Esophagus squamous epithelium (tissue), 5 donors: ENCODE measurements at regions not wholly inside any gene's neighbourhood (a gene's known extent, or its start where the extent isn't known, plus 50 kb on each side); places are given as distances from the start of the nearest gene placed in this dataset.

Source experiments
- DNase-seq: peaks from one replicate; lab custom pipeline; 2025; lab: John Stamatoyannopoulos, UW
- H3K27ac ChIP-seq, 4 donors: fragments of 200-600 bp; sonication (generic); one replicate each; pipeline ENCODE4 v1.5.1; 2016 to 2019; ENCODE audit warnings: mild to moderate bottlenecking in 1 of 4
- H3K27me3 ChIP-seq, 4 donors: fragments of 200-600 bp; sonication (generic); 1 replicate in 3 of 4; 2 replicates in 1 of 4; pipeline versions ENCODE4 v1.5.1 to v1.6.0; 2017 to 2021; ENCODE audit warnings: antibody characterized with exemption in 1 of 4
- H3K36me3 ChIP-seq, 3 donors: fragments of 200-600 bp; sonication (generic); one replicate each; pipeline ENCODE4 v1.5.1; 2016 to 2019
- H3K4me1 ChIP-seq, 3 donors: fragments of 200-600 bp; sonication (generic); one replicate each; pipeline ENCODE4 v1.5.1; 2017 to 2019
- H3K4me3 ChIP-seq, 4 donors: fragments of 200-600 bp; sonication (generic); 1 replicate in 3 of 4; 2 replicates in 1 of 4; pipeline ENCODE4 v1.5.1; 2016 to 2019; ENCODE audit warnings: mild to moderate bottlenecking in 2 of 4, moderate library complexity in 1 of 4
- H3K9me3 ChIP-seq, 3 donors: fragments of 200-600 bp; sonication (generic); one replicate each; pipeline ENCODE4 v1.5.1; 2016 to 2019
- POLR2A ChIP-seq, 4 donors: fragments of 450-650 bp; IDR thresholded peaks; one replicate each; pipeline ENCODE4 v1.6.1; 2017; ENCODE audit warnings: antibody characterized with exemption in 4 of 4, mild to moderate bottlenecking in 4 of 4, moderate library complexity in 3 of 4
- WGBS, 2 donors: methylation state at CpG; one replicate each; pipeline ENCODE4 v1.1.5; 2018; 5-methylcytosine and 5-hydroxymethylcytosine counted together
- intact Hi-C: fragments of 100-400 bp; cut with DNase I; formaldehyde crosslinking; loops from one replicate; pipeline ENCODE4 v1.15.0; 2022
- TF ChIP-seq, protein P1 (sequence below), 6 experiments: fragments of 450-650 bp in 4 of 6; fragments of 200-600 bp in 2 of 6; sonication (generic) in 2 of 6; IDR thresholded peaks; one replicate each; pipeline ENCODE4 v1.5.1; 2016 to 2019; ENCODE audit warnings: antibody characterized with exemption in 6 of 6, mild to moderate bottlenecking in 4 of 6, moderate library complexity in 4 of 6
- donor health status: DM: yes; HTN: yes; CAD: no.

GRCh38 chr18:38006541-38006940, 440.9 kb upstream of the CELF4 start:
- H3K27me3 ChIP-seq = no peaks in the 10 kb centered on the region
- no peak overlapping the region for H3K4me3 ChIP-seq
- H3K36me3 ChIP-seq = no peaks in the 10 kb centered on the region
- H3K4me1 ChIP-seq = peaks cover 0 to 18% (median 0%) of the 10 kb centered on the region in 3 donors
- WGBS, 2 donors = 16 to 28% methylated on average over 2 of the region's 2 CpGs
- DNase-seq = no peak
- H3K9me3 ChIP-seq = no peaks in the 10 kb centered on the region
- TF ChIP-seq, protein P1, sequence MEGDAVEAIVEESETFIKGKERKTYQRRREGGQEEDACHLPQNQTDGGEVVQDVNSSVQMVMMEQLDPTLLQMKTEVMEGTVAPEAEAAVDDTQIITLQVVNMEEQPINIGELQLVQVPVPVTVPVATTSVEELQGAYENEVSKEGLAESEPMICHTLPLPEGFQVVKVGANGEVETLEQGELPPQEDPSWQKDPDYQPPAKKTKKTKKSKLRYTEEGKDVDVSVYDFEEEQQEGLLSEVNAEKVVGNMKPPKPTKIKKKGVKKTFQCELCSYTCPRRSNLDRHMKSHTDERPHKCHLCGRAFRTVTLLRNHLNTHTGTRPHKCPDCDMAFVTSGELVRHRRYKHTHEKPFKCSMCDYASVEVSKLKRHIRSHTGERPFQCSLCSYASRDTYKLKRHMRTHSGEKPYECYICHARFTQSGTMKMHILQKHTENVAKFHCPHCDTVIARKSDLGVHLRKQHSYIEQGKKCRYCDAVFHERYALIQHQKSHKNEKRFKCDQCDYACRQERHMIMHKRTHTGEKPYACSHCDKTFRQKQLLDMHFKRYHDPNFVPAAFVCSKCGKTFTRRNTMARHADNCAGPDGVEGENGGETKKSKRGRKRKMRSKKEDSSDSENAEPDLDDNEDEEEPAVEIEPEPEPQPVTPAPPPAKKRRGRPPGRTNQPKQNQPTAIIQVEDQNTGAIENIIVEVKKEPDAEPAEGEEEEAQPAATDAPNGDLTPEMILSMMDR (IDR thresholded peaks at IDR 0.05) = no peak
- intact Hi-C loops = no loop called here
- H3K27ac ChIP-seq = no peak overlapping the region

- no peak for TF ChIP-seq POLR2A (IDR thresholded peaks at IDR 0.05)
- TF ChIP-seq, protein P1 (IDR thresholded peaks at IDR 0.05) = no peak
- Histone ChIP-seq H3K4me1 (no peaks in the 10 kb centered on the region), H3K36me3 (no peaks in the 10 kb centered on the region), H3K9me3 (no peaks in the 10 kb centered on the region), H3K27ac (no peak overlapping the region), H3K27me3 (no peaks in the 10 kb centered on the region), H3K4me3 (no peak overlapping the region)
- WGBS, 2 donors = 31 to 67% methylated on average over 1 of the region's 1 CpG
- no peak for DNase-seq
- intact Hi-C loops = no loop called here
Observed at GRCh38 chr18:37997695-37998094, 432.1 kb upstream of the CELF4 start.

DNA sequence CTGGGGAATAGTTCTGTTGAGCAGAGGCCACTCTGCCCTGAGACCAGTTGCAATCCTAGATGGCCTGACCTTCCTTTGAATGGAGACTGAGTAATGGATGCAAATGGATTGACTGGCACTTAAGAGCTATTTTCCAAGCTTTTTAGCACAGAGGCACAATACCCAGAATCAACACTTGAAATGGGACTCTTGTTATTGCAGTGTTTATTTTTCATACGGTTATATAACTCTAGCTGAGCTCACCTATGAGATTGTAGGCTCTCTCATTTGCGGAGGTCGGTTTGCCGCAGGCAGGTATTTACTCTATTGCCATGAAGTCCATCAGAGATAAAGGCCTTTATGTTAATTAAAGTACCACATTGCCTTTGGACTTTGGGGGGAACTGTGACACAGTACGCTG, 422.3 kb upstream of the CELF4 start:
- Histone ChIP-seq H3K36me3 (no peaks in the 10 kb centered on the region), H3K27ac (no peak overlapping the region), H3K4me3 (no peak overlapping the region), H3K4me1 (peaks cover 0 to 7% (median 0%) of the 10 kb centered on the region in 3 donors), H3K9me3 (no peaks in the 10 kb centered on the region), H3K27me3 (no peaks in the 10 kb centered on the region)
- no peak for DNase-seq
- no peak for TF ChIP-seq POLR2A (IDR thresholded peaks at IDR 0.05)
- TF ChIP-seq, protein P1 (IDR thresholded peaks at IDR 0.05) = no peak
- intact Hi-C loops = no loop called here
- WGBS, 2 donors = 90 to 93% methylated on average over 5 of the region's 5 CpGs

DNA sequence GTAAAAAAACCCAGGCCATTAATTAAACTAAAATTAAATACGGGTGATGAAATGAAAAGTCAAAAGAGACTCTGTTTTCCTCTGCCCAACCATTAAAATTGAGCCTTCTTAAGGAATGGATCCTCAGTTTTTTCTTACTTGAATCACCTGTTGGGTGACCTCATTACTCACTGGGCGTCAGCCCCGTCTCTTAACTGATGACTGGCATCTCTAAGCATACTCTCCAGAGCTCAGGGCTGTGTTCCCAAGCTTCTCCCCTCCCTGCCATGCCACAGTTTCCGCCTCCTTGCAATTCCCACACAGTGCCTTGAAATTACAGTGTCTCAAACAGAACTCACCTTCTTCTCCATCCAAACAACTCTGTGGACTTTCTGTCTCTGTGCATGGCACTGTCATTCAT, 421.1 kb upstream of the CELF4 start:
- Histone ChIP-seq H3K4me1 (peaks cover 0 to 7% (median 0%) of the 10 kb centered on the region in 3 donors), H3K9me3 (no peaks in the 10 kb centered on the region), H3K27ac (peak overlapping the region in 1 of 4 donors; percentile 44), H3K4me3 (no peak overlapping the region), H3K27me3 (no peaks in the 10 kb centered on the region), H3K36me3 (no peaks in the 10 kb centered on the region)
- TF ChIP-seq, protein P1 (IDR thresholded peaks at IDR 0.05) = no peak
- TF ChIP-seq POLR2A (IDR thresholded peaks at IDR 0.05) = no peak
- intact Hi-C loops = no loop called here
- WGBS, 2 donors = 48 to 59% methylated on average over 4 of the region's 4 CpGs
- DNase-seq = no peak

GRCh38 chr18:37985126-37985525, 419.5 kb upstream of the CELF4 start:
- no peak for TF ChIP-seq POLR2A (IDR thresholded peaks at IDR 0.05)
- TF ChIP-seq, protein P1 (IDR thresholded peaks at IDR 0.05) = no peak
- Histone ChIP-seq H3K4me1 (peaks cover 0 to 7% (median 0%) of the 10 kb centered on the region in 3 donors), H3K27me3 (no peaks in the 10 kb centered on the region), H3K9me3 (no peaks in the 10 kb centered on the region), H3K4me3 (no peak overlapping the region), H3K27ac (no peak overlapping the region), H3K36me3 (no peaks in the 10 kb centered on the region)
- DNase-seq = no peak
- intact Hi-C loops = no loop called here
- WGBS, 2 donors = 53 to 57% methylated on average over 5 of the region's 5 CpGs
